Right atrium auricular region (tissue), 2 donors: ENCODE measurements at regions not wholly inside any gene's neighbourhood (a gene's known extent, or its start where the extent isn't known, plus 50 kb on each side); places are given as distances from the start of the nearest gene placed in this dataset.
A peak's percentile ranks its signal among the peaks of the same experiment; 100 is the strongest.

Source experiments
- DNase-seq: peaks from one replicate; pipeline ENCODE4 v3.0.0-alpha.2; 2019; ENCODE audit warnings: low spot score
- H3K27ac ChIP-seq, 2 donors: fragments of 200-600 bp; sonication (generic); 1 replicate in 1 of 2; 2 replicates in 1 of 2; pipeline ENCODE4 v1.5.1; 2016 to 2019
- H3K27me3 ChIP-seq, 2 donors: fragments of 200-600 bp; sonication (generic); one replicate each; pipeline versions ENCODE4 v1.5.1 to v1.6.0; 2017 to 2019
- H3K36me3 ChIP-seq: fragments of 200-600 bp; sonication (generic); one replicate; pipeline ENCODE4 v1.5.1; 2016
- H3K4me1 ChIP-seq, 2 donors: fragments of 200-600 bp; sonication (generic); one replicate each; pipeline versions ENCODE4 v1.5.1 to v1.6.0; 2017 to 2019
- H3K4me3 ChIP-seq, 2 donors: fragments of 200-600 bp; sonication (generic); 1 replicate in 1 of 2; 2 replicates in 1 of 2; pipeline ENCODE4 v1.5.1; 2017 to 2019; ENCODE audit warnings: mild to moderate bottlenecking in 1 of 2, moderate library complexity in 1 of 2
- H3K9me3 ChIP-seq, 2 donors: fragments of 200-600 bp; sonication (generic); one replicate each; pipeline ENCODE4 v1.5.1; 2019
- CTCF ChIP-seq, 2 donors: fragments of 200-600 bp; sonication (generic); IDR thresholded peaks; one replicate each; pipeline ENCODE4 v1.5.1; 2019; ENCODE audit warnings: antibody characterized with exemption in 2 of 2

- Histone ChIP-seq H3K4me1 (peaks cover 0 to 3% of the 10 kb centered on the region in 2 donors), H3K27me3 (no peaks in the 10 kb centered on the region), H3K9me3 (no peaks in the 10 kb centered on the region), H3K27ac (no peak overlapping the region), H3K4me3 (no peak overlapping the region), H3K36me3 (no peaks in the 10 kb centered on the region)
- DNase-seq = no peak
- TF ChIP-seq CTCF (IDR thresholded peaks at IDR 0.05) = peak in 1 of 2 donors; percentile 33
Measured at GRCh38 chr2:19769513-19769912, 132.3 kb downstream of the TTC32 start.

GRCh38 chr2:19767899-19768298, 133.9 kb downstream of the TTC32 start:
- Histone ChIP-seq H3K36me3 (no peaks in the 10 kb centered on the region), H3K27ac (no peak overlapping the region), H3K4me3 (no peak overlapping the region), H3K9me3 (no peaks in the 10 kb centered on the region), H3K27me3 (no peaks in the 10 kb centered on the region), H3K4me1 (no peaks in the 10 kb centered on the region)
- no peak for TF ChIP-seq CTCF (IDR thresholded peaks at IDR 0.05)
- no peak for DNase-seq

GRCh38 chr2:19764998-19765397, 136.8 kb downstream of the TTC32 start:
- Histone ChIP-seq H3K4me3 (no peak overlapping the region), H3K9me3 (no peaks in the 10 kb centered on the region), H3K27me3 (no peaks in the 10 kb centered on the region), H3K4me1 (no peaks in the 10 kb centered on the region), H3K27ac (no peak overlapping the region), H3K36me3 (no peaks in the 10 kb centered on the region)
- no peak for TF ChIP-seq CTCF (IDR thresholded peaks at IDR 0.05)
- DNase-seq = no peak

- no peaks in the 10 kb centered on the region for H3K36me3 ChIP-seq
- no peak for TF ChIP-seq CTCF (IDR thresholded peaks at IDR 0.05)
- no peaks in the 10 kb centered on the region for H3K9me3 ChIP-seq
- DNase-seq = no peak
- no peak overlapping the region for H3K4me3 ChIP-seq
- H3K27me3 ChIP-seq = no peaks in the 10 kb centered on the region
- no peaks in the 10 kb centered on the region for H3K4me1 ChIP-seq
- H3K27ac ChIP-seq = no peak overlapping the region
Measured at GRCh38 chr2:19763731-19764130, 138.1 kb downstream of the TTC32 start.

- no peak for DNase-seq
- Histone ChIP-seq H3K9me3 (no peaks in the 10 kb centered on the region), H3K27ac (no peak overlapping the region), H3K36me3 (no peaks in the 10 kb centered on the region), H3K4me1 (no peaks in the 10 kb centered on the region), H3K4me3 (no peak overlapping the region), H3K27me3 (no peaks in the 10 kb centered on the region)
- TF ChIP-seq CTCF (IDR thresholded peaks at IDR 0.05) = no peak
Measured at GRCh38 chr2:19762959-19763605, 138.7 kb downstream of the TTC32 start.

GRCh38 chr2:19762142-19762541, 139.6 kb downstream of the TTC32 start:
- no peaks in the 10 kb centered on the region for H3K27me3 ChIP-seq

More at GRCh38 chr2:19762142-19762541, 139.6 kb downstream of the TTC32 start:
- Histone ChIP-seq H3K4me1 (no peaks in the 10 kb centered on the region), H3K4me3 (no peak overlapping the region), H3K9me3 (no peaks in the 10 kb centered on the region), H3K27ac (no peak overlapping the region), H3K36me3 (no peaks in the 10 kb centered on the region)
- TF ChIP-seq CTCF (IDR thresholded peaks at IDR 0.05) = no peak
- DNase-seq = no peak
